Fibroblast of the aortic adventitia (primary cell): ENCODE measurements at regions not wholly inside any gene's neighbourhood (a gene's known extent, or its start where the extent isn't known, plus 50 kb on each side); places are given as distances from the start of the nearest gene placed in this dataset.

Experiments
- DNase-seq: peaks from one replicate; pipeline ENCODE4 v3.0.0-alpha.2; 2010; ENCODE audit warnings: low read depth
- H3K4me3 ChIP-seq: 2 replicates; pipeline ENCODE4 v1.5.1; 2011; ENCODE audit warnings: low read depth, mild to moderate bottlenecking, control low read depth, low read length, moderate library complexity
- CTCF ChIP-seq: IDR thresholded peaks from 2 replicates; pipeline ENCODE4 v1.5.1; 2011; ENCODE audit warnings: mild to moderate bottlenecking, low read length, control low read depth, inconsistent platforms; ENCODE audit not compliant: insufficient read depth

- DNase-seq = no peak
- no peak overlapping the region for H3K4me3 ChIP-seq
- TF ChIP-seq CTCF = no peak
Measured at GRCh38 chr2:118440404-118441098, 352.3 kb downstream of the INSIG2 start.

- H3K4me3 ChIP-seq = no peak overlapping the region
- TF ChIP-seq CTCF = no peak
- no peak for DNase-seq
Measured at GRCh38 chr2:118437501-118437900, 349.2 kb downstream of the INSIG2 start.

- no peak for TF ChIP-seq CTCF
- no peak overlapping the region for H3K4me3 ChIP-seq
- DNase-seq = peak; percentile 32
Measured at GRCh38 chr2:118431997-118432396, 343.7 kb downstream of the INSIG2 start.

DNA sequence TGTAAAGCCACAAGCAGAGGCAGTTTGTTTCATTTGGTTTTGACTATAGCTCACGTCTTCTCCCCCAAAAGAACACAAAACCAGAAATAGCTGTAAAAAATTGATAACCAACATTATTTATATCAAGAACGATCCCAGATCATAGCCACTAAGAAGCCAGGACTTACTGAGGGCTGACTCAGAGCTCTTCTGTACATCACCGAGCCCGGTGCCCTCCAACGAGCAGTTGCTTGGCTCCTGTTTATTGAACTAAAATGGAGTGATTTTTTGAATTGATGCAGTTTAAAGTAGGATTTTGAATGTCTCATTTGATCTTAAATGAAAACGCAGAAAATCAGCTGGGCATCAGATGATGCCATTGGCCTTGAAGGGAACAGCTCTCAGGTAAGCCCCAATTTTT, 343.3 kb downstream of the INSIG2 start:
- no peak for TF ChIP-seq CTCF
- no peak for DNase-seq
- no peak overlapping the region for H3K4me3 ChIP-seq

DNA sequence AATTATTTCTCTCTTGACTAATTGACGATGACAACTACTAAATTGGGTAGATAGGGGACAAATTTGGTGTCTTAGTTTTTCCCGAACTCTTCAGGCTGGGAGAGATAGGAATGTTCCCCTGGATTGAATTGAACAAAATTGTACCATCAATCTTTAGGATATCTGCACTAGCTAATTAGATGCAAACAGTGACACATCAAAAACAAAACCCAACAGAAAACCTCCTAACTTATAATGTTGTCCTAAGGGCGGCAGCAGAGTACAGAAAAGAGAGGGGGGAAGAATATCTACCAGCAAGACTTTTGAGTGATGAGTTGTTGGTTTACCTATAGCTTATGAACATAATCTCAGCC, 342.9 kb downstream of the INSIG2 start:
- no peak for DNase-seq
- no peak overlapping the region for H3K4me3 ChIP-seq
- TF ChIP-seq CTCF = peak; percentile 42

GRCh38 chr2:118430510-118431164, 342.4 kb downstream of the INSIG2 start:
- H3K4me3 ChIP-seq = no peak overlapping the region
- no peak for TF ChIP-seq CTCF
- peak; percentile 86 for DNase-seq
